Sigmoid colon (tissue), 3 donors: ENCODE measurements at regions not wholly inside any gene's neighbourhood (a gene's known extent, or its start where the extent isn't known, plus 50 kb on each side); places are given as distances from the start of the nearest gene placed in this dataset.
"Not testable (repeated sequence)": the region's sequence is repeated elsewhere in the genome, so short reads cannot be mapped to it uniquely, and the experiment has no call there.

Source experiments
- CTCF ChIP-seq, 4 experiments: fragments of 450-650 bp in 3 of 4; fragments of 200-600 bp in 1 of 4; IDR thresholded peaks; one replicate each; pipeline ENCODE4 v1.5.1; 2016 to 2019; ENCODE audit warnings: antibody characterized with exemption in 4 of 4, mild to moderate bottlenecking in 3 of 4, moderate library complexity in 2 of 4
- POLR2A ChIP-seq, 2 donors: fragments of 450-650 bp; IDR thresholded peaks; one replicate each; pipeline ENCODE4 v1.6.1; 2016; ENCODE audit warnings: antibody characterized with exemption in 2 of 2, mild to moderate bottlenecking in 2 of 2, moderate library complexity in 2 of 2

GRCh38 chr5:1653698-1654651 is 130.2 kb upstream of the LPCAT1 start:
- TF ChIP-seq CTCF (IDR thresholded peaks at IDR 0.05): peak in 2 of 4 experiments; percentile 23 to 56
- not testable (repeated sequence) for TF ChIP-seq POLR2A (IDR thresholded peaks at IDR 0.05)
